Activated CD4-positive, alpha-beta T cell treated with anti-CD3 and anti-CD28 coated beads, Interleukin-2, amount 10 ng/mL, durations not matched to agents 7 days and 5 days (primary cell): ENCODE measurements at regions not wholly inside any gene's neighbourhood (a gene's known extent, or its start where the extent isn't known, plus 50 kb on each side); places are given as distances from the start of the nearest gene placed in this dataset.

Experiments
- CTCF ChIA-PET: fragments of 350-600 bp; sonication (Branson Sonifier 250); formaldehyde crosslinking; loops from one replicate; lab custom pipeline; 2021; ENCODE audit warnings: antibody characterized with exemption; lab: Charles Lee
- POLR2A ChIA-PET: fragments of 350-600 bp; sonication (Branson Sonifier 250); formaldehyde crosslinking; loops from one replicate; lab custom pipeline; 2021; ENCODE audit warnings: antibody characterized with exemption; lab: Charles Lee
- DNase-seq: peaks from one replicate; pipeline ENCODE4 v3.0.0-alpha.2; 2020
- H3K27ac Mint-ChIP-seq: one replicate; pipeline ENCODE4 v1.8.0; 2021; ENCODE audit warnings: mild to moderate bottlenecking, moderate library complexity, mixed read lengths
- H3K27me3 Mint-ChIP-seq: one replicate; pipeline ENCODE4 v1.8.0; 2021; ENCODE audit warnings: mixed read lengths
- H3K36me3 Mint-ChIP-seq: one replicate; pipeline ENCODE4 v1.8.0; 2021; ENCODE audit warnings: low read depth, mixed read lengths
- H3K4me1 Mint-ChIP-seq: one replicate; pipeline ENCODE4 v1.8.0; 2021; ENCODE audit warnings: mixed read lengths
- H3K4me3 Mint-ChIP-seq: one replicate; pipeline ENCODE4 v1.8.0; 2021; ENCODE audit warnings: mild to moderate bottlenecking, moderate library complexity, mixed read lengths
- H3K9me3 Mint-ChIP-seq: one replicate; pipeline ENCODE4 v1.8.0; 2021; ENCODE audit warnings: mixed read lengths

DNA sequence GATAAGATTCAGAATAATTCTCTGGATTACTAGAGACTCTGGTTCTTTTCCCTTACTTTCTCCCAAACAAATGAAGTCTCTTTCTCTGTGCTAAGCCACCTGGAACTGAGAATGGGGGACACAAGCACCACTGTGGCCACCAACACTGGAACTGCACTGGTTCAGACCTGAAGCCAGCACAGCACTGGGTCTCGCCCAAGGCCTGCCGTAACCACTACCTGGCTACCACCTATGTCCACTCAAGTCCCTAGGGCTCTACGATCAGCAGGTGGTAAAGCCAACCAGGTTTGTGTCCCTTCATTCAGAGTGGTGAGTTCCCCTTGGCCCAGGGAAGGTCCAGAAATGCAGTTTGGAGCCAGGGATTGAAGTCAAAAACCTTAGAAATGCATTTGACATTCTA is 626.2 kb downstream of the DIAPH3 start:
- no peaks in the 10 kb centered on the region for H3K27me3 Mint-ChIP-seq
- no peak for DNase-seq
- no peaks in the 10 kb centered on the region for H3K36me3 Mint-ChIP-seq
- CTCF ChIA-PET: no interaction called here
- H3K4me1 Mint-ChIP-seq: no peaks in the 10 kb centered on the region
- H3K9me3 Mint-ChIP-seq: no peaks in the 10 kb centered on the region
- POLR2A ChIA-PET: no interaction called here
- no peak overlapping the region for H3K27ac Mint-ChIP-seq
- H3K4me3 Mint-ChIP-seq: no peak overlapping the region

DNA sequence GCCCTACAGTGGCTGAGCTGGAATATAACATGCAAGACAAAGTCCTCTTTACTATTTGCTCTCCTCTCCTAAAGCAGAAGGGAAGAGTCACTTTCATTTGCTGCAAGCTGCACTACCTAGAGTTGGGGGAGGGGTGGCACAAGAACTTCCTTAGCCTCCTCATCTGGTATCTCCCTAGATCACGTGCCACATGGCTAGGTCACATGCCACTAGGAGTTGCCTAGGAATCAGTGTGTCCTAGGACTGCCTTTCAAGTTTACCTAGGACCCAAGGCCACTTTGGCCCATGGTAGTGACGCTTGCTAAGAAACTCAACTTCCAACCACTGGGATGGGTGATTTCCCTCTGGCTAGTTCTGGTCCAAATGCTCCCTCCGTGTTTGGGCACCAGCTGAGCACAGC is 625.2 kb downstream of the DIAPH3 start:
- Mint-ChIP-seq H3K4me1 (no peaks in the 10 kb centered on the region), H3K27ac (no peak overlapping the region), H3K27me3 (no peaks in the 10 kb centered on the region), H3K36me3 (no peaks in the 10 kb centered on the region), H3K4me3 (no peak overlapping the region), H3K9me3 (no peaks in the 10 kb centered on the region)
- ChIA-PET CTCF (no interaction called here), POLR2A (no interaction called here)
- DNase-seq: no peak

DNA sequence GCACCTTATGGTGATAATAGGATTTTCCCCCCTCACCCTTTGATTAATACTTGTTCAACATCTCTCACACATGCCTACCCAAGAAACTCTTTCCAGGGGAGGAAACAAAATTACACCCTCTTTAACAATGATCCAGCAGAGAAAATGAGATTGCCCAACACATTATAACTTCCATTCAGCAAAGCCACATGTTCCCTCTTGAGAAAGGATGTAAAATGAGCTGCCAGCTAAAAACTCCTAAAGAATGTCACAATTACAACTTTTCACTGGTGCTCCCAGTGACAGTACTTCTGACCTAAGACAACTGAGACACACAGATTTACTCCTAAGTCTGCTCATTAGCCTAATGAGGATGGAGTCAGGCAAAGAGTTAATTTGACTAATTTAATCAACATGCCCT is 621.4 kb downstream of the DIAPH3 start:
- H3K27me3 Mint-ChIP-seq: no peaks in the 10 kb centered on the region
- POLR2A ChIA-PET: no interaction called here
- no peak overlapping the region for H3K4me3 Mint-ChIP-seq
- H3K9me3 Mint-ChIP-seq: no peaks in the 10 kb centered on the region
- H3K4me1 Mint-ChIP-seq: no peaks in the 10 kb centered on the region
- no peak for DNase-seq
- CTCF ChIA-PET: no interaction called here
- no peak overlapping the region for H3K27ac Mint-ChIP-seq
- no peaks in the 10 kb centered on the region for H3K36me3 Mint-ChIP-seq

DNA sequence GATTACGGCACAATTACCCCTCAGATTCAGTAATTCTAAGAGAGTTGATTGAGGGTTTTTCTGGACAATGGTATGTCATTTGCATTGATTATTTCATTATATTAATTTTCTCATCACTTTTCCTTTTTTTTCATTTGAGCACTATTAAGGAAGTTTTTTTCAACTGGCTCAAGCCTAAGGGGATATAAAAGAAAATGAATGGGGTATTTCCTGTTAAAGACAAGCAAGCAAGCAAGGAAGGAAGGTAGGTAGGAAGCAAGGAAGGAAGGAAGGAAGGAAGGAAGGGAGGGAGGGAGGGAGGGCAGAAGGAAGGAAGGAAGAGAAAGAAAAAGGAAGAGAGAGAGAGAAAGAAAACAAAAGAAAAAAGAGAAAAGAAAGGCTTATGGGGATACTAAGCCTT is 620.3 kb downstream of the DIAPH3 start:
- ChIA-PET CTCF (no interaction called here), POLR2A (no interaction called here)
- no peaks in the 10 kb centered on the region for H3K36me3 Mint-ChIP-seq
- no peaks in the 10 kb centered on the region for H3K4me1 Mint-ChIP-seq
- no peak overlapping the region for H3K4me3 Mint-ChIP-seq
- H3K9me3 Mint-ChIP-seq: no peaks in the 10 kb centered on the region
- H3K27ac Mint-ChIP-seq: no peak overlapping the region
- no peak for DNase-seq
- no peaks in the 10 kb centered on the region for H3K27me3 Mint-ChIP-seq

DNA sequence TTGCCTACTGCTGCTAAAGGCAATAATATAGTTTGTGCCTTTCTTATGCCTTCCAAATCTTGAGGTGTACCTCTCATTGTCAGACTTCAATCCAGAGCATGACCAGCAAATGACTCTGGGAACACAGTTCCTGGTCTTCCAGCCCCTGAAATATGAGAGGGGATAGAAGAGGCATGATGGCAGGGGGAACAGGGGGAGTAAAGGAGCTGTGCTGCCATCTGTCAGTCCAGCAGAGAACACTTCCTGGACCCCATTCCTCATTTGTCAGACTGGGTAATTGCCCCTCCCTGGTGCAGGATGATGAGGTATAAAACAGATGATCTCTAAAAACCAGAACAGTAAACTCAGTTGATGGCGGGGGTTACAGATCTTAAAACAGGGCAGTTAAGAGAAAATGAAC is 618.7 kb downstream of the DIAPH3 start:
- H3K36me3 Mint-ChIP-seq: no peaks in the 10 kb centered on the region
- no peak overlapping the region for H3K27ac Mint-ChIP-seq
- ChIA-PET CTCF (no interaction called here), POLR2A (no interaction called here)
- no peaks in the 10 kb centered on the region for H3K4me1 Mint-ChIP-seq
- DNase-seq: no peak
- H3K4me3 Mint-ChIP-seq: no peak overlapping the region
- H3K27me3 Mint-ChIP-seq: no peaks in the 10 kb centered on the region
- H3K9me3 Mint-ChIP-seq: no peaks in the 10 kb centered on the region

DNA sequence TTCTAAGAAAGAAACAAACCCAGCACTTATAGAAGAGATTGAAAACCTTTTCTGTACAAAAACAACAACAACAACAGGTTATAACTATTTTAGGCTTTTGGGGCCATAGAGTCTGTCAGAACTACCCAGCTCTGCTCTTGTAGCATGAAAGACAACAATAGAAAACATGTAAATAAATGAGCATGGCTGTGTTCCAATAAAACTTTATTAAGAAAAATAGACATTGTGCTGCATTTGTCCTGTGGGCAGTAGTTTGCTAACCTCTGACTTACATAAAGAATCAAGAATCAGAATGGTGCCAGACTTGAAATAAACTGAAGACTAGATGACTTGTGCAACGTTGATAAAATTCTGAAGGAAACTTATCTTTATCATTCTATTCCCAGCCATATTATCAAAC is 617.5 kb downstream of the DIAPH3 start:
- Mint-ChIP-seq H3K36me3 (no peaks in the 10 kb centered on the region), H3K27ac (no peak overlapping the region), H3K4me1 (no peaks in the 10 kb centered on the region), H3K4me3 (no peak overlapping the region), H3K9me3 (peaks cover 3% of the 10 kb centered on the region), H3K27me3 (peaks cover 2% of the 10 kb centered on the region)
- CTCF ChIA-PET: no interaction called here
- POLR2A ChIA-PET: no interaction called here
- DNase-seq: no peak

DNA sequence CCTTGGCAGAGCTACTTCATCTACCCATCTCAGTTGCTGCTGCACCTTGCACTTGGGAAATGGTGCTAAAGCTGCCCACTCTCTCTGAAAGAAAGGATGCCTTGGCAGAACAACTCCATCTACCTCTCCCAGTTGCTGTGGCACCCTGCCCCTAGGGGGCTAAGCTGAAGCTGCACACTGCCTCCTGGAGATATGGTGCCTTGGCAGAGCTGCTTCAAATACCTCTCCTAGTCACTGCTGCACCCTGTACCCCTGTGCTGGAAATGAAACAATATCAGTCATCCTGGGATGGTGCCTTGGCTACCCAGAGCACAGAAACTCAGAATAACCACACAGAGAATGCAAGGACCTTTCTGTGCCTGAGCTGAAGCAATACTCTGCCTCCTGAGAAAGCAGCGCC is 615.8 kb downstream of the DIAPH3 start:
- H3K4me3 Mint-ChIP-seq: no peak overlapping the region
- POLR2A ChIA-PET: no interaction called here
- no peak overlapping the region for H3K27ac Mint-ChIP-seq

DNA sequence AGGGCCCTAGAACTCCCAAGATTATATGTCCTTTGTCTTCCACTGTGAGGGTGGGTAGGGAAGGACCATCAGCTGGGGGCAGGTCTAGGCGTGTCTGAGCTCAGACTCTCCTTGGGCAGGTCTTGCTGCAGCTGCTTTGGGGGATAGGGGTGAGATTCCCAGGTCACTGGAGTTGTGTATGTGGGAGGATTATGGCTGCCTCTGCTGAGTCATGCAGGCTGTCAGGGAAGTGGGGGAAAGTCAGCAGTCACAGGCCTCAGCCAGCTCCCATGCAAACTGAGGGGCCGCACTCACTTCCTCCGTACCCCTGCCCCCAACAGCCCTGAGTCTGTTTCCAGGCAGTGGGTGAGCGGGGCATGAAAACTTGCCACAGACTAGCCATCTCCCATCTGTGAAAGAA is 600.8 kb downstream of the DIAPH3 start:
- H3K27ac Mint-ChIP-seq: no peak overlapping the region
- no peak overlapping the region for H3K4me3 Mint-ChIP-seq
- CTCF ChIA-PET: no interaction called here
- peaks cover 15% of the 10 kb centered on the region for H3K9me3 Mint-ChIP-seq
- POLR2A ChIA-PET: no interaction called here
- H3K27me3 Mint-ChIP-seq: no peaks in the 10 kb centered on the region
- no peak for DNase-seq
- H3K4me1 Mint-ChIP-seq: no peaks in the 10 kb centered on the region
- H3K36me3 Mint-ChIP-seq: no peaks in the 10 kb centered on the region

More for the DNA sequence above, 615.8 kb downstream of the DIAPH3 start:
- Mint-ChIP-seq H3K9me3 (peaks cover 3% of the 10 kb centered on the region), H3K4me1 (no peaks in the 10 kb centered on the region), H3K36me3 (no peaks in the 10 kb centered on the region), H3K27me3 (peaks cover 2% of the 10 kb centered on the region)
- CTCF ChIA-PET: no interaction called here
- no peak for DNase-seq

DNA sequence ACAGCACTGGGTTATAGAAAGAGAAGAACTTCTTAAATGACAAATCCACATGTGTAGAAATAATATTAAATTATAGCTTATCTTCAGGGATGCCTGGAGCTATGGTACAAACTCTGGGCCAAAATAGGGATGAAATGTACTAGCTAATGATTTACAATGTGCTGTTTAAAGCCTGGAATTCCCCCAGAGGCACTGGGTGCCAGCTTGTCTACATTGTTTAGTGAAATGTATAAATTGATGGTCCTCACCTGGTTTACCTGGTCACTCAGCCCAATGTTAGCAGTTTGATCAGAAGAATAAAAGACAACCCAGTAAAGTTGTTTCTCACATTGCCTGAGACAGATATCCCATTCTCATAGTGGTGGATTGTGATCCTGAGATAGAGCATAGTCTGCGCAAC is 597.2 kb downstream of the DIAPH3 start:
- no peak overlapping the region for H3K27ac Mint-ChIP-seq
- no peaks in the 10 kb centered on the region for H3K27me3 Mint-ChIP-seq
- CTCF ChIA-PET: no interaction called here
- no peaks in the 10 kb centered on the region for H3K36me3 Mint-ChIP-seq
- DNase-seq: no peak
- no peak overlapping the region for H3K4me3 Mint-ChIP-seq
- peaks cover 3% of the 10 kb centered on the region for H3K4me1 Mint-ChIP-seq
- peaks cover 7% of the 10 kb centered on the region for H3K9me3 Mint-ChIP-seq
- POLR2A ChIA-PET: no interaction called here

DNA sequence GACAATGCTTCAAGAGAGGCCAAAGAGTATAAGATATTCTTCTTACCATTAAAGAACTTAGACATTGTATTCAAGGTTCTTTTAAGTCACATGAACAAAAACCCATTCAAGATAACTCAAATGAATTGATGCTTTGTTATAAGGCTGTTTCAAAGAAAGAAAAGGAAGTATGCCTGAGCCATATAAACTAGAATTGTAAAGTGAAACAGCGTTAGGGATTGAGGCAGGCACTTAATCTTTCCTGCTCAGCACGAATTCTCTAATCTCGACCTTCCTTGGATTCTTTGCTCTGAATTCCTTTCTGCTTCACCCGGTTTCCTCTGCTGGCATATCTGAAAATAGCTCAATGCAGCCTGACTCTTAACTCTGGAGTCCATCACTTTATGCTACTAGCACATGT is 595.4 kb downstream of the DIAPH3 start:
- Mint-ChIP-seq H3K9me3 (no peaks in the 10 kb centered on the region), H3K4me3 (no peak overlapping the region), H3K4me1 (peaks cover 3% of the 10 kb centered on the region), H3K27ac (no peak overlapping the region), H3K27me3 (peaks cover 2% of the 10 kb centered on the region), H3K36me3 (no peaks in the 10 kb centered on the region)
- ChIA-PET CTCF (interaction anchor here (0.6 kb wide), 1 partner anchor 402 kb away, joined by 3 read pairs; no protein-coding TSS in a partner anchor), POLR2A (no interaction called here)
- DNase-seq: no peak

DNA sequence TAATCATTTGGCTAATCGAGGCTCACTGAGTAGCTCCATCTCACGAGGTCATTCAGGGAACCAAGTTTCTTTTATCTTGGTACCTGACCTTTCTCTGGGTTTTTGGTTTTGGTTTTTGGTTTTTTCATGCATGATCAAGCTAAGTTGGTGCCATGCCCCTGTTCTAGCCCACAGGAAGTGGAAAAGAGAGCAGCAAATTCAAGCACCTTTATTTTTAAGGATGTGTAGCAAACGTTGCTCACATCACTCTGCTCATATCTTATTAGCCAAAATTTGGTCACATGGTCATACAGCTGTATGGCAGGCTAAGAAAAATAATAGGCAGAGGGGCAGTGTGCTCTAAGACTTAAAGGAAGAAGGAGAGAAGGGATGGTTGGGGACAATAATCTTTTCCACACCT is 593.5 kb downstream of the DIAPH3 start:
- peaks cover 9% of the 10 kb centered on the region for H3K27me3 Mint-ChIP-seq
- no peak overlapping the region for H3K4me3 Mint-ChIP-seq
- no peak overlapping the region for H3K27ac Mint-ChIP-seq
- no peaks in the 10 kb centered on the region for H3K9me3 Mint-ChIP-seq
- H3K36me3 Mint-ChIP-seq: no peaks in the 10 kb centered on the region
- POLR2A ChIA-PET: no interaction called here
- CTCF ChIA-PET: no interaction called here
- DNase-seq: no peak
- peaks cover 3% of the 10 kb centered on the region for H3K4me1 Mint-ChIP-seq

DNA sequence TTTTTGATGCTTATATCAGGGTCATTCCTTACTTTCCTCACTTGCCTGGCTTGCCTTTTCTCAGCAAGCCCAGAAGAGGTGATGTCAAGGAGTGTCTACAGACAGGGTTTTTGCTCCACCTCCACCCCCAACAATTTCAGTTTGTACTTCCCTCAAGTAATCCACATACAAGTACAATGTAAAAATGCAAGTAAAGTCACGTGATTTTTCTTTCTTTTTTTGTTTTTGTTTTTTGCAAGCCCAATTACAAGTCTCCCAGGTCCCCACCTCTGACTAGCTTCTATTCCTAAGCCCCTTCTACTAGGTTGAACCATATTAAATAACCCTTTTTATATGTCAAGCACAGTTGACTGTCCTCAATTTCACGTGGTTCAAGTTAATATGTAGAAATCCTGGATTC is 579.6 kb downstream of the DIAPH3 start:
- no peaks in the 10 kb centered on the region for H3K4me1 Mint-ChIP-seq
- CTCF ChIA-PET: no interaction called here
- POLR2A ChIA-PET: no interaction called here
- no peaks in the 10 kb centered on the region for H3K36me3 Mint-ChIP-seq
- no peak for DNase-seq
- no peaks in the 10 kb centered on the region for H3K27me3 Mint-ChIP-seq
- H3K27ac Mint-ChIP-seq: no peak overlapping the region
- H3K9me3 Mint-ChIP-seq: no peaks in the 10 kb centered on the region
- H3K4me3 Mint-ChIP-seq: no peak overlapping the region

DNA sequence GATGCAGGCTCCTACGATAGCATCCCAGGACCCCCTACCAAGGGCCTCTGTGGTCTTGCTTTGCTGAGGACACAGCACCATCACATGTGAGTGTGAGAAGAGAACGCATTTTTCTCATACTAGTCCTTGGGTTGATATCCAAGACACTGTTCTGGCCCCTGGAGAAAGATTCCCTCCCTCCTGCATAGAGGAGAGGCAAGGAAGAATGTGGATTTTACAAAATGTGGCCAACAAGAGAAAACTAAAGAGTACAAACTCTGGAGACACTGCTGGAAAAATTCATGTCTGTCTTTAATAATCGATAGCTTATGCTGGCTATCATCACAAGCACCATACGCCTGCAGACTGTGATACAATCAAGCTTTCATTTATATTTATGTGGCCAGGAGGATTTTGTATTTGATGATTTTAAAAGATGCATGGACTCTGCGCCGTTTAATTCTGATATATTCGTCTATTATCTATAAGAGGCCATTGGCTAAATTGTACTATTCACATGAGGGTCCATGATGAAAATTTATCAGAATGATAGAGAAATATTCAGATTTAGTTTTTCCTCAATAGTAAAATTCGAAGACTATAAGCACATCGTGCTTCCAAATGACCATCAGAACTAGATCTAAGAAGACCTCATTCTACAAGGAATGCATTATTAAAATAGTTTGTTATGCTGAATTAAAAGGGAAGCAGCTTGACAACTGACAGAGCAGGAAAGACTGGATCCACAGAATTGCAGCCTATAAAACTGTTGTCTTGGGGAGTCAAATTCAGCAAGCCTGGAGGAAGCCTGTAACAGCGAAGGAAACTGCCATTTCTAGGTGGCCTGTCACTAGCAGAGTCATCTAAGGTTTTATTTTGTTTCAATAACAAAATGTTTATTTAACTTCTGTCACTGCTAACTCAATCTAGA is 578.7 kb downstream of the DIAPH3 start:
- Mint-ChIP-seq H3K27me3 (no peaks in the 10 kb centered on the region), H3K9me3 (no peaks in the 10 kb centered on the region), H3K4me3 (no peak overlapping the region), H3K27ac (no peak overlapping the region), H3K36me3 (no peaks in the 10 kb centered on the region), H3K4me1 (no peaks in the 10 kb centered on the region)
- CTCF ChIA-PET: no interaction called here
- POLR2A ChIA-PET: no interaction called here
- no peak for DNase-seq

DNA sequence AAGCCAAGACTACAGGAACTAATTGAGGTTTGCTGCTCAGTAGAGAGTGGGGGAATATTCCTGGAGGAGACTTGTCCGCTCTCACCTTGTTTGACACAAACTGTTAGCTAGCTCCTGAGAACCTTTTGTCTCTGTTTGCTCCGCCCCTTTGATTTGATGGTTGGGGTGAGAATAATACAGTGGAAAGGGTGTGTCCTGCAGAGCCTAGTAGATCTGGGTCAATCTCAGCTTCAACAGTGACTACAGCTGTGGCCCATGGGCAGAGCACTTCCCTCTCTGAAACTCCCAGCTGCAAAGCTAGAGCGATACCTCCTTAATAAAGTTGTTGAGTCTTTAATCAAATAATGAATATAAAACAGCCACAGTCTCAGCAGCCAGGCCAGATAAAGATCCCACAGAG is 576.7 kb downstream of the DIAPH3 start:
- peaks cover 2% of the 10 kb centered on the region for H3K9me3 Mint-ChIP-seq
- H3K4me3 Mint-ChIP-seq: no peak overlapping the region
- no peaks in the 10 kb centered on the region for H3K27me3 Mint-ChIP-seq
- H3K27ac Mint-ChIP-seq: no peak overlapping the region
- no peaks in the 10 kb centered on the region for H3K36me3 Mint-ChIP-seq
- H3K4me1 Mint-ChIP-seq: no peaks in the 10 kb centered on the region
- ChIA-PET POLR2A (no interaction called here), CTCF (interaction anchor here (0.5 kb wide), 1 partner anchor 198 kb away, joined by 4 read pairs; no protein-coding TSS in a partner anchor)
- DNase-seq: no peak
